ENCODE measurements at regions not wholly inside any gene's neighbourhood (a gene's known extent, or its start where the extent isn't known, plus 50 kb on each side); places are given as distances from the start of the nearest gene placed in this dataset.

DNA sequence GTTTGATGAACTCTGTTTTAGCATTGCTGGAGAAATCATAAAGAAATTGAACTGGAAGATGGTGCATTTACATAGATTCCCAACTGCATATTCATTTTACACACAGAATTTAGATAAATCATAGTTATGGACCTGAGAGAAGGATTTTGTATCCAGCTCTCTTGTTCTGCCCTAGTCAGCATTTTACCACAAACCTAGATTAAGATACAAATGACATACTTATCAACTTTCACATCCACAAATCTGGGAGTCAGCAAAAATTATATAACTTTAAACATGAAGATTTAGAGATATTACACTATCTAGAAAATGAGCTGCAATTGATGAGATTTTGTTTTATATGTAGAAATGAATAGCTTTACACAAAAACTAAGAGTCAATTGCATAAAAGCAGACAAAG, 632.8 kb downstream of the IGSF11 start:
- no peaks in the 10 kb centered on the region for H3K9me3 ChIP-seq
- H3K36me3 ChIP-seq, result no peaks in the 10 kb centered on the region
- no peaks in the 10 kb centered on the region for H3K4me1 ChIP-seq
- intact Hi-C loops (cut with DNase I; ENCODE audit: low total_unique reads), result no loop called here
- no peak overlapping the region for H3K27ac ChIP-seq
- no peaks in the 10 kb centered on the region for H3K27me3 ChIP-seq
- DNase-seq, result no peak
- in situ Hi-C loops (cut with MboI; ENCODE audit: low sequenced_read_pairs in 4 of 4), result no loop called here
- no peak for ATAC-seq
- H3K4me3 ChIP-seq, result no peak overlapping the region
- TF ChIP-seq, protein P1, sequence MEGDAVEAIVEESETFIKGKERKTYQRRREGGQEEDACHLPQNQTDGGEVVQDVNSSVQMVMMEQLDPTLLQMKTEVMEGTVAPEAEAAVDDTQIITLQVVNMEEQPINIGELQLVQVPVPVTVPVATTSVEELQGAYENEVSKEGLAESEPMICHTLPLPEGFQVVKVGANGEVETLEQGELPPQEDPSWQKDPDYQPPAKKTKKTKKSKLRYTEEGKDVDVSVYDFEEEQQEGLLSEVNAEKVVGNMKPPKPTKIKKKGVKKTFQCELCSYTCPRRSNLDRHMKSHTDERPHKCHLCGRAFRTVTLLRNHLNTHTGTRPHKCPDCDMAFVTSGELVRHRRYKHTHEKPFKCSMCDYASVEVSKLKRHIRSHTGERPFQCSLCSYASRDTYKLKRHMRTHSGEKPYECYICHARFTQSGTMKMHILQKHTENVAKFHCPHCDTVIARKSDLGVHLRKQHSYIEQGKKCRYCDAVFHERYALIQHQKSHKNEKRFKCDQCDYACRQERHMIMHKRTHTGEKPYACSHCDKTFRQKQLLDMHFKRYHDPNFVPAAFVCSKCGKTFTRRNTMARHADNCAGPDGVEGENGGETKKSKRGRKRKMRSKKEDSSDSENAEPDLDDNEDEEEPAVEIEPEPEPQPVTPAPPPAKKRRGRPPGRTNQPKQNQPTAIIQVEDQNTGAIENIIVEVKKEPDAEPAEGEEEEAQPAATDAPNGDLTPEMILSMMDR (IDR thresholded peaks at IDR 0.05 in 4 of 5, conservative IDR thresholded peaks at IDR 0.05 in 1 of 5), result no peak
- no peak for TF ChIP-seq POLR2A (IDR thresholded peaks at IDR 0.05)

DNA sequence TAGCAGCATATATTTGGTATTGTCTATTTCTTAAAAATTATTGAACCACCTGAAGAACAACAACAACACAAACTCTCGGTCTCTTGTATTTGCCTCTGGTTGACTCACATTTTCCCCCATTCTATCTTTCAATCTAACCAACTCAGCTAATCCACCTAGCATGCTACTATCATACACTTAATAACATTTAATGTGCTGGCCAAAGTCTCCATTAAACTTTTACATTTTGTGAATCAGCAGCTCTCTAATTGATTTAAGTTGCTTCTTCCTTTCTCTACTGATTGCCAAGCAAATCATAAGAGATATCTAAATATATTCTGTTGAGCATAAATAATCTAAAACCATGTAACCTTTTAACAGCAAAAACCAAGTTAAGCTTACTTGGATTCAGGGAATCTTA, 631.7 kb downstream of the IGSF11 start:
- no peak overlapping the region for H3K4me3 ChIP-seq
- no peaks in the 10 kb centered on the region for H3K27me3 ChIP-seq
- intact Hi-C loops (cut with DNase I; ENCODE audit: low total_unique reads) (no loop called here), in situ Hi-C loops (cut with MboI; ENCODE audit: low sequenced_read_pairs in 4 of 4) (no loop called here)
- H3K36me3 ChIP-seq, result no peaks in the 10 kb centered on the region
- no peaks in the 10 kb centered on the region for H3K9me3 ChIP-seq
- DNase-seq, result no peak
- no peak overlapping the region for H3K27ac ChIP-seq
- H3K4me1 ChIP-seq, result no peaks in the 10 kb centered on the region
- no peak for ATAC-seq
- TF ChIP-seq POLR2A (IDR thresholded peaks at IDR 0.05), result no peak
- TF ChIP-seq, protein P1 (IDR thresholded peaks at IDR 0.05 in 4 of 5, conservative IDR thresholded peaks at IDR 0.05 in 1 of 5), result no peak

DNA sequence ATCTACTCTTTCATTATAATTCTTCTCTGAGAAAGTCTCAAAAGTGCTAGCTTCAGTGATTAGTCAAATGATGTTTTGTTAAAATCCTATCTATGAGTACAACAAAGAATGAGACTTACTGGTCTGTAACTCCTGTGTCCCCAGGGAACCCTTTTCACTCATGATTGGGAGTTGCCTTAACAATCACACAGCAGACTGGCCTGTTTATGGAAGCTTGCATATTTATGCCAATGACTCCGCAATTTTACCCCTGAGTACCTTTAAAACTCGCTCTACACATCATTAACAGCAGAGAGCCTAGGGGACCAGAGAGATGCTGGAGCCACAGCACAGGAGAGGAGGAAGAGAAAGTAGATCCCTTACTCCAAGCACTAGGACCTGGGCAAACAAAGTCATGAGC, 628.1 kb downstream of the IGSF11 start:
- Histone ChIP-seq H3K27ac (no peak overlapping the region), H3K4me3 (no peak overlapping the region), H3K9me3 (no peaks in the 10 kb centered on the region), H3K4me1 (no peaks in the 10 kb centered on the region), H3K36me3 (no peaks in the 10 kb centered on the region), H3K27me3 (no peaks in the 10 kb centered on the region)
- ATAC-seq (no peak), DNase-seq (no peak)
- TF ChIP-seq POLR2A (IDR thresholded peaks at IDR 0.05), result no peak
- TF ChIP-seq, protein P1 (IDR thresholded peaks at IDR 0.05 in 4 of 5, conservative IDR thresholded peaks at IDR 0.05 in 1 of 5), result no peak
- intact Hi-C loops (cut with DNase I; ENCODE audit: low total_unique reads) (no loop called here), in situ Hi-C loops (cut with MboI; ENCODE audit: low sequenced_read_pairs in 4 of 4) (no loop called here)

DNA sequence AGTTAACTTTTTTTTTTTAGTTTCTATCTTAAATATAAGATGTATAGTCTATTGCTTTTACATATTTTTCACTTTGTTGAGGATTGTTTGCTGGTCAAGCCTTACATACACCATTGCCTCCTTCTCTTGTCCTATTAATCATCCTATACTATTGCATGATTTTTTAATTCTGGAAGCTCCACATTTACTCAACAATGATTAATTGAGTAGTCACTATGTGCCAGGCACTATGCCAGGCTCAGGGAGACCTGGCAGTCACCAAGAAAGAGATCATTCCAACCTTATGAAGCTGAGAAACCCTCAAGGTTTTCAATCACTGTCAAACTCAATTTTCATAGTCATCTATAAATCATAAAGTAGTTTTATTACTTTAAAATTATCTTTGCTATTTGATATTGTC, 626.2 kb downstream of the IGSF11 start:
- Histone ChIP-seq H3K27ac (no peak overlapping the region), H3K27me3 (no peaks in the 10 kb centered on the region), H3K36me3 (no peaks in the 10 kb centered on the region), H3K4me3 (no peak overlapping the region), H3K4me1 (no peaks in the 10 kb centered on the region), H3K9me3 (no peaks in the 10 kb centered on the region)
- in situ Hi-C loops (cut with MboI; ENCODE audit: low sequenced_read_pairs in 4 of 4), result no loop called here
- intact Hi-C loops (cut with DNase I; ENCODE audit: low total_unique reads), result no loop called here
- ATAC-seq (no peak), DNase-seq (no peak)
- TF ChIP-seq, protein P1 (IDR thresholded peaks at IDR 0.05 in 4 of 5, conservative IDR thresholded peaks at IDR 0.05 in 1 of 5), result no peak
- TF ChIP-seq POLR2A (IDR thresholded peaks at IDR 0.05), result no peak

DNA sequence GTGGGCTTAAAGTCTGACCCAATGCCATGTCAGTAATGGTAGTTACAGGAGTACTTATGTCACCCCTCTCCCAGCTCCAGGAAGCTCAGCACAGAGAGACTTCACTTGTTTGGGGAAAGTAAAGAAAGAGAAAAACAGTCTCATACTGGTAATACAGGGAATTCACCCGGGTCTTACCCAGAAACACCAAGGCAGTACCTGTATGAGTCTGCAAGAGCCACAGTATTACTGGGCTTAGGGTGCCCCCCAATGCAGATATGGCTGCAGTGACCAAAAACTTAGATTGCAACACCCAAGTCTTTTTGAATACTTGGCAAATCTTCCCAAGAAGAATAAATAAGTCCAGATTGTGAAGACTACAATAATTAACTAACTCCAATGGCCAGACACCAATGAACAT, 622.1 kb downstream of the IGSF11 start:
- no peak for ATAC-seq
- in situ Hi-C loops (cut with MboI; ENCODE audit: low sequenced_read_pairs in 4 of 4) (no loop called here), intact Hi-C loops (cut with DNase I; ENCODE audit: low total_unique reads) (no loop called here)
- no peak overlapping the region for H3K4me3 ChIP-seq
- H3K9me3 ChIP-seq, result no peaks in the 10 kb centered on the region
- no peaks in the 10 kb centered on the region for H3K27me3 ChIP-seq
- no peak for DNase-seq
- TF ChIP-seq, protein P1 (IDR thresholded peaks at IDR 0.05 in 4 of 5, conservative IDR thresholded peaks at IDR 0.05 in 1 of 5), result no peak
- TF ChIP-seq POLR2A (IDR thresholded peaks at IDR 0.05), result no peak
- H3K27ac ChIP-seq, result no peak overlapping the region
- no peaks in the 10 kb centered on the region for H3K36me3 ChIP-seq
- H3K4me1 ChIP-seq, result no peaks in the 10 kb centered on the region

Measured in gastrocnemius medialis (tissue), 4 donors.